ENCODE measurements at regions not wholly inside any gene's neighbourhood (a gene's known extent, or its start where the extent isn't known, plus 50 kb on each side); places are given as distances from the start of the nearest gene placed in this dataset.

DNA sequence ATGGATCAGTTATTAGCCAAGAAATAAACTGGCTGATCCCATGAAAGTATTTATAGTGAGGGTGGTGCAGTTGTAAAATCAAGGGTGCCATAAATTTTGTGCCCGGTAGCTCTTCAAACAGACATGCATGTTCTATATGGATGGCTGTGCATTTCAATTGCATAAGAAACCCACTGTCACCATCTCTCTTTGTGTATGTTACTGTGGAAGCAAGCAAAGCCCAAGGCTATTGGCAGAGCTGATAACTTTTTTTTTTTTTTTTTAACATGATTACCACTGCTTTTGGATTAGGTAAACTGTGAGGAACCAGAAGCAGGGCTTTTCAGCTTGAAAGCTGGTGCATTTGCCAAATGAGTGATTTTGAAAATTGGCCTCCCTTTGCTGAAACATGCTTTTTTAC lies 332.6 kb downstream of the SOX11 start:
- in situ Hi-C loops (cut with HindIII; ENCODE audit: low sequenced_read_pairs), result no loop called here
- DNase-seq (ENCODE audit: low spot score), result no peak

- in situ Hi-C loops (cut with HindIII; ENCODE audit: low sequenced_read_pairs), result no loop called here
- no peak for DNase-seq (ENCODE audit: low spot score)
These were observed 333.2 kb downstream of the SOX11 start for GRCh38 chr2:6025391-6025790.

GRCh38 chr2:6027066-6027465 lies 334.9 kb downstream of the SOX11 start:
- DNase-seq (ENCODE audit: low spot score), result no peak
- in situ Hi-C loops (cut with HindIII; ENCODE audit: low sequenced_read_pairs), result no loop called here

- no peak for DNase-seq (ENCODE audit: low spot score)
- in situ Hi-C loops (cut with HindIII; ENCODE audit: low sequenced_read_pairs), result no loop called here
These were observed 339.1 kb downstream of the SOX11 start for GRCh38 chr2:6031200-6031867.

- DNase-seq (ENCODE audit: low spot score), result no peak
- in situ Hi-C loops (cut with HindIII; ENCODE audit: low sequenced_read_pairs), result no loop called here
These were observed 344.0 kb downstream of the SOX11 start for GRCh38 chr2:6036211-6036610.

GRCh38 chr2:6043238-6043637 lies 351.1 kb downstream of the SOX11 start:
- DNase-seq (ENCODE audit: low spot score), result no peak
- in situ Hi-C loops (cut with HindIII; ENCODE audit: low sequenced_read_pairs), result no loop called here

GRCh38 chr2:6052649-6053048 lies 360.5 kb downstream of the SOX11 start:
- DNase-seq (ENCODE audit: low spot score), result no peak
- in situ Hi-C loops (cut with HindIII; ENCODE audit: low sequenced_read_pairs), result no loop called here

GRCh38 chr2:6053743-6054142 lies 361.6 kb downstream of the SOX11 start:
- no peak for DNase-seq (ENCODE audit: low spot score)
- in situ Hi-C loops (cut with HindIII; ENCODE audit: low sequenced_read_pairs), result no loop called here

DNA sequence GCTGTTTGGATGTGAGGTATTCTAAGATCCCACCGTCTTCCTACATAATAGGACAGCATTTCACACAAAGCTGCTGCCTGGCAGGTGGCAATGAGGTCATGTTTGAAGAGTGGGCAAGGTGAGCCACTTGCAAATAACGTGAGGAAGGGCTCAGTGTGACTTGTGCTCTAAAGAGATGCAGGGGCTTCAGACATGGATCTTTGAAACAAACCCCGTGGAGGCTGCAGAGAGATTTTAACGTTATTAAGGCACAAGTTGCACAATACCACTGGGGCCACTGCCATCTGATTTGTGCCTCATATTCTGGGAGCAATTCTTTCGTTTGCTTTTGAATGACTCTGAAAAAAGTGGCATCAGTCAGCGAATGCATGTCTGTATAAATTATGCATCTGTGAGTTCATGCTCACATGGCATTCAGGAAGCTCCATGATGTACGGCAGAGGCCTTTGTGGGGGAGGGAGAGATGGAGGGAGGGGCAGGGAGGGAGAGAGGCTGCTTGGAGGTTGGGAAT lies 362.0 kb downstream of the SOX11 start:
- no peak for DNase-seq (ENCODE audit: low spot score)
- in situ Hi-C loops (cut with HindIII; ENCODE audit: low sequenced_read_pairs), result no loop called here

DNA sequence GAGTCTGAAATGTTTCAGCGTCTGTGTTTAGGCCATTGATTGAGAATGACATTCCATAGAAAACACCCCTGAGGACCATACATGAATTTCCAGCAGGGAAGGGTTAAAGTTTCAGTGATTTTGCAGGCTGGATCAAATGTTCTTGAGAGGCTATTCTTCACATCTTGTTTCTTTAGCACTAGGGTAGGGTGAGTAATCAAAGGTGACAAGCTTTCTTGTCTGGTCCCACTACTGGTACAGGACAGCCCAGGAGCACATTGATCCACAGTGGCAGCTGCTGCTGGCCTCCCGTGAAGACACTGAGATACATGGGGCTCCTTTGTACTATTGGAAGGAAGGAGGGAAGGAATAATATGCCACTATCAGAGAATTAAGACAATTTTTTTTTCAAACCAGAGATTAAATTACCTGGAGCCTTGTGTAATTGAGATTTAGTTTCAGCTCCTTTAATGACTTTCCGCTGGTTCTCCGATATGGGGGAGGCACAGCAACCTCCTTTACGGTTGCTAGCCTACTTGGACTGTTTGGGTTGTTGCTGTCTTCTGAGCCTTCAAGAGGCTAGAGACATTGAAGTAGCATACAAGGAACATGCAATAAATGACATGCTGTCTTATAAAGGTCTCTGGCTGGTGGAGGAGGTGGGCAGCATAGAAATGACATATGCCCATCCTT lies 368.9 kb downstream of the SOX11 start:
- in situ Hi-C loops (cut with HindIII; ENCODE audit: low sequenced_read_pairs), result no loop called here

GRCh38 chr2:6064757-6065156 lies 372.6 kb downstream of the SOX11 start:
- DNase-seq (ENCODE audit: low spot score), result no peak
- in situ Hi-C loops (cut with HindIII; ENCODE audit: low sequenced_read_pairs), result no loop called here

More for the DNA sequence above, 368.9 kb downstream of the SOX11 start:
- DNase-seq (ENCODE audit: low spot score), result no peak

- in situ Hi-C loops (cut with HindIII; ENCODE audit: low sequenced_read_pairs), result no loop called here
- no peak for DNase-seq (ENCODE audit: low spot score)
These were observed 373.5 kb downstream of the SOX11 start for GRCh38 chr2:6065703-6066102.

DNA sequence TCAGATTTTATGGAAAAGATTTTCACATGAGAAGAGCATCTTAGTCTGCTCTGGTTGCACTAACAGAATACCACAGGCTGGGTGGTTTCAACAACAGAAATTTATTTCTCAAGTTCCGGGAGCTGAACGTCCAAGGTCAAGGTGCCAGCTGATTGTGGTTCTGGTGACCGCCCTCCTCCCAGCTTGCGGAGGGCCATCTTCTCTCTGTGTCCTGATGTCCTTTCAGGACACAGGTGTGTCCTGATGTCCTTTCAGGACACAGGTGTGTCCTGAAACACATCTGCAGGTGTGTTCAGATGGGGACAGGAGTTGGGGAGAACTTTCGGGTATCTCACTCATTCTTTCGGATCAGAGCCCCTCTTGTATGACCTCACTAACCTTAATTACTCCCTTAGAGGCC lies 374.9 kb downstream of the SOX11 start:
- in situ Hi-C loops (cut with HindIII; ENCODE audit: low sequenced_read_pairs), result no loop called here
- DNase-seq (ENCODE audit: low spot score), result no peak

DNA sequence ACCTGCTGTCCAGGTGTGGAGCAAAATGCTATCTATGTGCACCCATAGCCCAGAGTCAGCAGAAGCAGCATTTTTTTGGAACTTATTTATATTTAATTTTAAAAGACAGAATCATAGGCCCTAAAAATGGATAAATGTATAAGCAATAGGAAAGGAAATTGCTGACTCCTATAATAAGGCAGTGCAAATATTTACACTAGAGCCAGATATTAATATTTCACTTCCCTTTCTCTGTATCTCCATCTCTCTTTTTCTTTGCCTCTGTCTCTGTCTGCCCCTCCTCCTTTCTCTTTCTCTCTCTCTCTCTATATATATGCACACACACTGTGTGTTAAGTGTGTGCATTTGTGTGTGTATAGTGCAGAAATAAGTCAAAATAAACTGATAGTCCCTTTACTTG lies 375.6 kb downstream of the SOX11 start:
- DNase-seq (ENCODE audit: low spot score), result no peak
- in situ Hi-C loops (cut with HindIII; ENCODE audit: low sequenced_read_pairs), result no loop called here

DNA sequence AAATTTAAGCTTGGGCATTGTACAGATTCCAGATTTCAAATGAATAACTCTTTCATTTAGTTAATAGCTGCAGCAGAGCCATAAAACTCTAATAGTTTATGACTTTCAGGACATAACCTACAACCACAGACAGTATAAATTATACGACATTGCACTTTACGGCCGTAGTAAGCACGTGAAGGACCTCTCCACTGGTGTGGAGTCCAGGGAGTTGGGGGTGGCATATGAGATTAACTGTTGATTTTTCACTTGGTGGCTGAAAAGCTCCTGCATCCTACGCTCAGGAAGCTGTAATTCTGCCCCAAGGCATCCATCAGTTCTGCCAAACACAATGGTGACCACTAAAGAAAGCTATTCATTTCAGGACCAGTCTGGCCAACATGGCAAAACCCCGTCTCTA lies 376.2 kb downstream of the SOX11 start:
- in situ Hi-C loops (cut with HindIII; ENCODE audit: low sequenced_read_pairs), result no loop called here
- no peak for DNase-seq (ENCODE audit: low spot score)

GRCh38 chr2:6069381-6069780 lies 377.2 kb downstream of the SOX11 start:
- in situ Hi-C loops (cut with HindIII; ENCODE audit: low sequenced_read_pairs), result no loop called here
- DNase-seq (ENCODE audit: low spot score), result no peak

DNA sequence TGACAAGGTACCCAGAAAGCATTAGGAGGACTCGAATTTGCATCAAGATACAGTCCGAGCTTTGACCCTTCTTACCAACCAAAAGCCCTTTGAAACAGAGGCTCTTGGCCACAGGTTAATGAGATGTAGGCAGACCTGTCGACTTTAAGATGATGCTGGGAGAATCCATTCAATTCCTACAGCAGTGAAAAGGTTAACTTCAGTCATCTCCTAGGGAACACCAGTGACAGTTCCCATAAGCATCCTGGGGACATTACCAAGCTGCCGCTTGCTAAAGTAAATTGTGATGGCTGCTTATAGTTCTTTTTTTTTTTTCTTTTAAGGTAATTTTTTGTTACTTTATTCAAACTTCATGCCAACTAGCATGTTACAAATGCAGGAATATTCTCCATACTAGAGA lies 379.3 kb downstream of the SOX11 start:
- DNase-seq (ENCODE audit: low spot score), result no peak
- in situ Hi-C loops (cut with HindIII; ENCODE audit: low sequenced_read_pairs), result no loop called here

DNA sequence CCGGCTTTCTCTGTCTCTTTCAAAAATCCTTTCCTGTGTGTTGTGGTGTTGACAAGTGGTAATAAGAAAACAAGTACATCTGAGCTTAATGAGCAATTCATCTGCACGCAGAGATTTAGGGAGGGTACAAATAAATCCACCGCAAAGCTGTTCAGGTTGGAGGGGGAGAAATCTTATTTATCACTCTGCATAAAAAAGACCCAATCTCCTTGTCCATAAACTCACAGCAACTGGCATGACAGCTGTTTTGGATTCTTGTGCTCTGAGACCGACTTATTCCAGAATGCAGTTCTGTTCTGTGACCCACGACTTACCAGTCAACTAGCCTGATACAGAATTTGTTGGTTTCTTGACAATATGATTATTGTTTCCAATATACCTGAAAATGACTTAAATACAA lies 380.1 kb downstream of the SOX11 start:
- in situ Hi-C loops (cut with HindIII; ENCODE audit: low sequenced_read_pairs), result no loop called here
- no peak for DNase-seq (ENCODE audit: low spot score)

- DNase-seq (ENCODE audit: low spot score), result no peak
- in situ Hi-C loops (cut with HindIII; ENCODE audit: low sequenced_read_pairs), result no loop called here
These were observed 380.6 kb downstream of the SOX11 start for GRCh38 chr2:6072768-6073167.

GRCh38 chr2:6073191-6074088 lies 381.3 kb downstream of the SOX11 start:
- no peak for DNase-seq (ENCODE audit: low spot score)
- in situ Hi-C loops (cut with HindIII; ENCODE audit: low sequenced_read_pairs), result no loop called here
